H9 (cell line): ENCODE measurements at regions not wholly inside any gene's neighbourhood (a gene's known extent, or its start where the extent isn't known, plus 50 kb on each side); places are given as distances from the start of the nearest gene placed in this dataset.

ENCODE experiments used
- DNase-seq: peaks from one replicate; pipeline ENCODE4 v3.0.0-alpha.2; 2017
- H2AFZ ChIP-seq: one replicate; pipeline ENCODE4 v1.6.1; 2013; ENCODE audit warnings: mild to moderate bottlenecking, low read length, control low read depth, moderate library complexity
- H2AK5ac ChIP-seq: 2 replicates; pipeline ENCODE4 v1.6.1; 2013; ENCODE audit warnings: low read length, control low read depth, mixed read lengths; ENCODE audit not compliant: insufficient read length
- H2BK120ac ChIP-seq: one replicate; pipeline ENCODE4 v1.6.1; 2013; ENCODE audit warnings: low read depth, mild to moderate bottlenecking, low read length, control low read depth, inconsistent platforms; ENCODE audit not compliant: poor library complexity, severe bottlenecking
- H2BK12ac ChIP-seq: 2 replicates; pipeline ENCODE4 v1.6.1; 2013; ENCODE audit warnings: low read length, control low read depth, mixed read lengths, low read depth; ENCODE audit not compliant: insufficient read length
- H2BK15ac ChIP-seq: 2 replicates; pipeline ENCODE4 v1.6.1; 2013; ENCODE audit warnings: low read depth, low read length, control low read depth
- H2BK20ac ChIP-seq: one replicate; pipeline ENCODE4 v1.6.1; 2013; ENCODE audit warnings: low read depth, mild to moderate bottlenecking, low read length, control low read depth, inconsistent platforms; ENCODE audit not compliant: poor library complexity, severe bottlenecking
- H2BK5ac ChIP-seq: 2 replicates; pipeline ENCODE4 v1.6.1; 2013; ENCODE audit warnings: low read length, control low read depth, mixed read lengths; ENCODE audit not compliant: insufficient read length
- H3K14ac ChIP-seq: 2 replicates; pipeline ENCODE4 v1.6.1; 2013; ENCODE audit warnings: low read length, control low read depth; ENCODE audit not compliant: insufficient read depth
- H3K18ac ChIP-seq: 2 replicates; pipeline ENCODE4 v1.6.1; 2013; ENCODE audit warnings: low read depth, mild to moderate bottlenecking, mixed read lengths, low read length, control low read depth; ENCODE audit not compliant: insufficient read length
- H3K23ac ChIP-seq: 2 replicates; pipeline ENCODE4 v1.6.1; 2013; ENCODE audit warnings: low read length, control low read depth, mixed read lengths, low read depth; ENCODE audit not compliant: insufficient read length
- H3K23me2 ChIP-seq: 2 replicates; pipeline ENCODE4 v1.6.1; 2013; ENCODE audit warnings: low read depth, mild to moderate bottlenecking, mixed read lengths, low read length, control low read depth; ENCODE audit not compliant: insufficient read length, poor library complexity, severe bottlenecking
- H3K27ac ChIP-seq: 2 replicates; pipeline ENCODE4 v1.5.1; 2013; ENCODE audit warnings: low read length, control low read depth, mixed read lengths, low read depth; ENCODE audit not compliant: insufficient read length
- H3K27me3 ChIP-seq: 2 replicates; pipeline ENCODE4 v1.6.1; 2013; ENCODE audit warnings: low read length, control low read depth, inconsistent platforms; ENCODE audit not compliant: insufficient read depth
- H3K4ac ChIP-seq: 2 replicates; pipeline ENCODE4 v1.6.1; 2013; ENCODE audit warnings: low read depth, mild to moderate bottlenecking, control low read depth, inconsistent platforms, low read length, moderate library complexity
- H3K4me1 ChIP-seq: 2 replicates; pipeline ENCODE4 v1.6.1; 2013; ENCODE audit warnings: low read length, control low read depth, inconsistent platforms; ENCODE audit not compliant: insufficient read depth
- H3K4me2 ChIP-seq: 2 replicates; pipeline ENCODE4 v1.6.1; 2013; ENCODE audit warnings: low read length, control low read depth, mixed read lengths; ENCODE audit not compliant: insufficient read length, insufficient read depth
- H3K56ac ChIP-seq: 2 replicates; pipeline ENCODE4 v1.6.1; 2013; ENCODE audit warnings: low read depth, mild to moderate bottlenecking, mixed read lengths, low read length, control low read depth; ENCODE audit not compliant: insufficient read length
- H3K79me1 ChIP-seq: 2 replicates; pipeline ENCODE4 v1.6.1; 2013; ENCODE audit warnings: low read depth, mild to moderate bottlenecking, moderate library complexity, low read length, control low read depth, inconsistent platforms; ENCODE audit not compliant: insufficient read depth, poor library complexity, severe bottlenecking
- H3K79me2 ChIP-seq: 2 replicates; pipeline ENCODE4 v1.6.1; 2013; ENCODE audit warnings: low read length, control low read depth, inconsistent platforms; ENCODE audit not compliant: insufficient read depth
- H3K9ac ChIP-seq: 2 replicates; pipeline ENCODE4 v1.6.1; 2013; ENCODE audit warnings: low read length, control low read depth, mixed read lengths; ENCODE audit not compliant: insufficient read length; ENCODE audit errors: extremely low read depth
- H3K9me3 ChIP-seq: one replicate; pipeline ENCODE4 v1.6.1; 2013; ENCODE audit warnings: low read depth, low read length, inconsistent platforms; ENCODE audit not compliant: control insufficient read depth
- H3T11ph ChIP-seq: one replicate; pipeline ENCODE4 v1.6.1; 2013; ENCODE audit warnings: mild to moderate bottlenecking, low read length, control low read depth, inconsistent platforms
- H4K20me1 ChIP-seq: one replicate; pipeline ENCODE4 v1.6.1; 2013; ENCODE audit not compliant: control insufficient read depth, insufficient read length, insufficient read depth
- H4K5ac ChIP-seq: 2 replicates; pipeline ENCODE4 v1.6.1; 2013; ENCODE audit warnings: low read depth, mild to moderate bottlenecking, mixed read lengths, low read length, control low read depth; ENCODE audit not compliant: insufficient read length
- H4K8ac ChIP-seq: replicated peaks from 2 replicates; pipeline ENCODE4 v1.6.1; 2013; ENCODE audit warnings: low read length, control low read depth, mixed read lengths, low read depth; ENCODE audit not compliant: insufficient read length
- H4K91ac ChIP-seq: 2 replicates; pipeline ENCODE4 v1.6.1; 2013; ENCODE audit warnings: low read depth, mild to moderate bottlenecking, moderate library complexity, mixed read lengths, low read length, control low read depth; ENCODE audit not compliant: insufficient read length
- H3K27ac Mint-ChIP-seq, 3 experiments: 2 replicates in 2 of 3; 3 replicates in 1 of 3; pipeline ENCODE4 v1.8.0; 2020 to 2021; ENCODE audit warnings: mixed read lengths in 3 of 3, mild to moderate bottlenecking in 1 of 3, moderate library complexity in 1 of 3
- H3K27me3 Mint-ChIP-seq: 2 replicates; pipeline ENCODE4 v1.8.0; 2021; ENCODE audit warnings: low read depth, mild to moderate bottlenecking, moderate library complexity, mixed read lengths
- H3K36me3 Mint-ChIP-seq, 3 experiments: 2 replicates in 2 of 3; 3 replicates in 1 of 3; pipeline ENCODE4 v1.8.0; 2020 to 2021; ENCODE audit warnings: low read depth in 3 of 3, mixed read lengths in 3 of 3; ENCODE audit not compliant: insufficient read depth in 1 of 3
- H3K4me1 Mint-ChIP-seq, 2 experiments: 2 replicates each; pipeline ENCODE4 v1.8.0; 2020; ENCODE audit warnings: mixed read lengths in 2 of 2
- H3K4me3 Mint-ChIP-seq, 2 experiments: 2 replicates in 1 of 2; 3 replicates in 1 of 2; pipeline ENCODE4 v1.8.0; 2020 to 2021; ENCODE audit warnings: mild to moderate bottlenecking in 2 of 2, mixed read lengths in 2 of 2, moderate library complexity in 1 of 2
- H3K9me3 Mint-ChIP-seq, 2 experiments: 2 replicates in 1 of 2; 3 replicates in 1 of 2; pipeline ENCODE4 v1.8.0; 2020; ENCODE audit warnings: mild to moderate bottlenecking in 2 of 2, mixed read lengths in 2 of 2, moderate library complexity in 1 of 2
- WGBS: extraction: QIAGEN DNeasy Blood & Tissue Kit; methylation state at CpG from one replicate; pipeline ENCODE4 v1.1.7; 2013; ENCODE audit warnings: missing lambda C conversion rate, low lambda C conversion rate, mixed read lengths; ENCODE audit not compliant: insufficient read length; ENCODE audit errors: extremely low coverage; 5-methylcytosine and 5-hydroxymethylcytosine counted together
- TF ChIP-seq, protein P1 (sequence below): fragments of 200-600 bp; sonication (generic); conservative IDR thresholded peaks from 3 replicates; pipeline ENCODE4 v1.8.0; 2021; ENCODE audit warnings: antibody characterized with exemption, mild to moderate bottlenecking

DNA sequence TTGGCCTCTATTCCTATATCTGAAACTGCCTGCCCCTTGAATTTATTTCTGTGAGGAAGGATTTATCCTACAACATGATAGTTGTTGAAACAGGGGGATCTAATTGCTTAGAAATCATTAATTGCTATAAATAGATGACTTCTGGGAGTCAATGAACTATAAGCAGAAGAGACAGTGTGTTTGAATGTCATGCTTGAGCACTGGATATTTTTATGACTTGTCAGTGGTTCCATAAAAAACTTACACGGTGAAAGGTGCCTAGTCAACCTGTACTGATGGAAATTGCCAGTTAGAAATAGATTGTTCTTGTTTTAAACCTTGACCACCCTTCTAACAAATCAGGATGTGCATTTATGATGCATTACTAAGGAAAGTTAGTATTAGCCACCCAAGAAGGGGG lies 306.9 kb upstream of the PPARGC1A start:
- Histone ChIP-seq H4K8ac (no peak overlapping the region), H3T11ph (no peak overlapping the region), H4K20me1 (peaks cover 2% of the 10 kb centered on the region), H2BK12ac (no peak overlapping the region), H2BK20ac (no peak overlapping the region), H3K4me1 (no peaks in the 10 kb centered on the region; the same call in 1 of the 2 replicates), H3K9me3 (no peaks in the 10 kb centered on the region), H3K79me1 (no peaks in the 10 kb centered on the region), H3K23ac (no peak overlapping the region), H3K23me2 (no peaks in the 10 kb centered on the region), H3K27me3 (no peaks in the 10 kb centered on the region), H3K27ac (no peak overlapping the region), H3K4ac (no peak overlapping the region), H3K14ac (no peak overlapping the region), H3K9ac (no peak overlapping the region), H3K79me2 (no peaks in the 10 kb centered on the region), H4K91ac (no peak overlapping the region), H3K18ac (no peak overlapping the region), H3K4me2 (no peak overlapping the region), H2AK5ac (no peak overlapping the region), H2BK120ac (no peak overlapping the region), H2BK15ac (no peak overlapping the region), H2AFZ (no peak overlapping the region), H2BK5ac (no peak overlapping the region), H3K56ac (no peak overlapping the region), H4K5ac (no peak overlapping the region)
- H3K4me1 Mint-ChIP-seq = peaks cover 19 to 25% of the 10 kb centered on the region in 2 experiments
- H3K27ac Mint-ChIP-seq = no peak overlapping the region
- DNase-seq = no peak
- H3K4me3 Mint-ChIP-seq = no peak overlapping the region
- no peaks in the 10 kb centered on the region for H3K27me3 Mint-ChIP-seq
- TF ChIP-seq, protein P1, sequence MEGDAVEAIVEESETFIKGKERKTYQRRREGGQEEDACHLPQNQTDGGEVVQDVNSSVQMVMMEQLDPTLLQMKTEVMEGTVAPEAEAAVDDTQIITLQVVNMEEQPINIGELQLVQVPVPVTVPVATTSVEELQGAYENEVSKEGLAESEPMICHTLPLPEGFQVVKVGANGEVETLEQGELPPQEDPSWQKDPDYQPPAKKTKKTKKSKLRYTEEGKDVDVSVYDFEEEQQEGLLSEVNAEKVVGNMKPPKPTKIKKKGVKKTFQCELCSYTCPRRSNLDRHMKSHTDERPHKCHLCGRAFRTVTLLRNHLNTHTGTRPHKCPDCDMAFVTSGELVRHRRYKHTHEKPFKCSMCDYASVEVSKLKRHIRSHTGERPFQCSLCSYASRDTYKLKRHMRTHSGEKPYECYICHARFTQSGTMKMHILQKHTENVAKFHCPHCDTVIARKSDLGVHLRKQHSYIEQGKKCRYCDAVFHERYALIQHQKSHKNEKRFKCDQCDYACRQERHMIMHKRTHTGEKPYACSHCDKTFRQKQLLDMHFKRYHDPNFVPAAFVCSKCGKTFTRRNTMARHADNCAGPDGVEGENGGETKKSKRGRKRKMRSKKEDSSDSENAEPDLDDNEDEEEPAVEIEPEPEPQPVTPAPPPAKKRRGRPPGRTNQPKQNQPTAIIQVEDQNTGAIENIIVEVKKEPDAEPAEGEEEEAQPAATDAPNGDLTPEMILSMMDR = no peak
- WGBS = no CpG with 5 or more reads among the region's 1 CpG
- H3K9me3 Mint-ChIP-seq = no peaks in the 10 kb centered on the region
- no peaks in the 10 kb centered on the region for H3K36me3 Mint-ChIP-seq
